K562 (cell line): ENCODE measurements at regions not wholly inside any gene's neighbourhood (a gene's known extent, or its start where the extent isn't known, plus 50 kb on each side); places are given as distances from the start of the nearest gene placed in this dataset.

Experiments
- BRCA1 ChIP-seq, 2 experiments: fragments of 450-650 bp in 1 of 2; sonication (generic) in 1 of 2; formaldehyde crosslinking in 1 of 2; IDR thresholded peaks; 2 replicates each; pipeline versions ENCODE4 v1.5.0 to v1.6.1; 2017 to 2020; ENCODE audit warnings: mild to moderate bottlenecking in 1 of 2, missing genetic modification reagents in 1 of 2
- CBX3 ChIP-seq, 2 experiments: IDR thresholded peaks; 1 replicate in 1 of 2; 2 replicates in 1 of 2; pipeline ENCODE4 v1.6.1; 2012; ENCODE audit warnings: inconsistent platforms in 2 of 2, low read length in 2 of 2, borderline replicate concordance in 1 of 2, control low read depth in 1 of 2
- CLOCK ChIP-seq: fragments of 250-450 bp; sonication (Bioruptor Pico); IDR thresholded peaks from 2 replicates; pipeline ENCODE4 v1.4.0; 2020; ENCODE audit warnings: mild to moderate bottlenecking, moderate library complexity, borderline replicate concordance
- NFRKB ChIP-seq: fragments of 450-650 bp; IDR thresholded peaks from 2 replicates; pipeline ENCODE4 v1.6.1; 2016; ENCODE audit warnings: low read depth
- POLR2G ChIP-seq: fragments of 200-400 bp; formaldehyde crosslinking; IDR thresholded peaks from 2 replicates; pipeline ENCODE4 v1.6.1; 2017; ENCODE audit warnings: low read depth, mild to moderate bottlenecking, antibody characterized with exemption, low read length, moderate library complexity
- SREBF1 ChIP-seq: fragments of 150-350 bp; IDR thresholded peaks from 2 replicates; pipeline ENCODE4 v1.6.1; 2014; ENCODE audit warnings: antibody characterized with exemption, low read depth, low read length, borderline replicate concordance
- TBL1XR1 ChIP-seq, 2 experiments: IDR thresholded peaks; 2 replicates each; pipeline ENCODE4 v1.6.1; 2012; ENCODE audit warnings: improper control_type of control experiment in 2 of 2, low read length in 2 of 2, mild to moderate bottlenecking in 1 of 2
- TSHZ1 ChIP-seq: fragments of 250-450 bp; sonication (Bioruptor Pico); IDR thresholded peaks from 2 replicates; pipeline ENCODE4 v1.4.0; 2020; ENCODE audit warnings: mild to moderate bottlenecking, moderate library complexity
- XRCC3 ChIP-seq: fragments of 450-650 bp; IDR thresholded peaks from 2 replicates; pipeline ENCODE4 v1.6.1; 2017; ENCODE audit warnings: mild to moderate bottlenecking, moderate library complexity
- ZFP36 ChIP-seq: fragments of 150-350 bp; IDR thresholded peaks from 2 replicates; pipeline ENCODE4 v1.6.1; 2018; ENCODE audit warnings: low read length, low read depth; ENCODE audit not compliant: partially characterized antibody
- ZNF324 ChIP-seq: fragments of 250-450 bp; sonication (Bioruptor Pico); IDR thresholded peaks from 2 replicates; pipeline ENCODE4 v1.4.0; 2020; ENCODE audit warnings: mild to moderate bottlenecking

GRCh38 chr10:20417791-20418190, 479.3 kb downstream of the NEBL start:
- TF ChIP-seq NFRKB, result no peak
- no peak for TF ChIP-seq ZFP36
- no peak for TF ChIP-seq BRCA1 (IDR thresholded peaks at IDR 0.05)
- no peak for TF ChIP-seq BRCA1 (CRISPR knock-in tag; IDR thresholded peaks at IDR 0.05)
- TF ChIP-seq TSHZ1, result no peak
- no peak for TF ChIP-seq XRCC3
- no peak for TF ChIP-seq CLOCK (CRISPR knock-in tag)
- TF ChIP-seq POLR2G, result no peak
- TF ChIP-seq ZNF324, result no peak
- no peak for TF ChIP-seq SREBF1
- TF ChIP-seq TBL1XR1 (IDR thresholded peaks at IDR 0.05; ENCODE audit: low read length in 2 of 2), result no peak
- no peak for TF ChIP-seq CBX3 (IDR thresholded peaks at IDR 0.05; ENCODE audit: borderline replicate concordance in 1 of 2, low read length in 2 of 2)
